ENCODE measurements at regions not wholly inside any gene's neighbourhood (a gene's known extent, or its start where the extent isn't known, plus 50 kb on each side); places are given as distances from the start of the nearest gene placed in this dataset.

GRCh38 chr1:79737193-79737592, 730.7 kb upstream of the ADGRL4 start:
- Mint-ChIP-seq H3K9me3 (peaks cover 3% of the 10 kb centered on the region), H3K4me3 (no peak overlapping the region), H3K27me3 (ENCODE audit: low read depth) (no peaks in the 10 kb centered on the region), H3K36me3 (ENCODE audit: low read depth) (peaks cover 4% of the 10 kb centered on the region), H3K4me1 (peaks cover under 1% of the 10 kb centered on the region), H3K27ac (ENCODE audit: unreplicated experiment) (no peak overlapping the region)
- TF ChIP-seq, protein P1, sequence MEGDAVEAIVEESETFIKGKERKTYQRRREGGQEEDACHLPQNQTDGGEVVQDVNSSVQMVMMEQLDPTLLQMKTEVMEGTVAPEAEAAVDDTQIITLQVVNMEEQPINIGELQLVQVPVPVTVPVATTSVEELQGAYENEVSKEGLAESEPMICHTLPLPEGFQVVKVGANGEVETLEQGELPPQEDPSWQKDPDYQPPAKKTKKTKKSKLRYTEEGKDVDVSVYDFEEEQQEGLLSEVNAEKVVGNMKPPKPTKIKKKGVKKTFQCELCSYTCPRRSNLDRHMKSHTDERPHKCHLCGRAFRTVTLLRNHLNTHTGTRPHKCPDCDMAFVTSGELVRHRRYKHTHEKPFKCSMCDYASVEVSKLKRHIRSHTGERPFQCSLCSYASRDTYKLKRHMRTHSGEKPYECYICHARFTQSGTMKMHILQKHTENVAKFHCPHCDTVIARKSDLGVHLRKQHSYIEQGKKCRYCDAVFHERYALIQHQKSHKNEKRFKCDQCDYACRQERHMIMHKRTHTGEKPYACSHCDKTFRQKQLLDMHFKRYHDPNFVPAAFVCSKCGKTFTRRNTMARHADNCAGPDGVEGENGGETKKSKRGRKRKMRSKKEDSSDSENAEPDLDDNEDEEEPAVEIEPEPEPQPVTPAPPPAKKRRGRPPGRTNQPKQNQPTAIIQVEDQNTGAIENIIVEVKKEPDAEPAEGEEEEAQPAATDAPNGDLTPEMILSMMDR (conservative IDR thresholded peaks at IDR 0.05) = no peak
- no peak for DNase-seq (ENCODE audit: low read depth, low spot score)

DNA sequence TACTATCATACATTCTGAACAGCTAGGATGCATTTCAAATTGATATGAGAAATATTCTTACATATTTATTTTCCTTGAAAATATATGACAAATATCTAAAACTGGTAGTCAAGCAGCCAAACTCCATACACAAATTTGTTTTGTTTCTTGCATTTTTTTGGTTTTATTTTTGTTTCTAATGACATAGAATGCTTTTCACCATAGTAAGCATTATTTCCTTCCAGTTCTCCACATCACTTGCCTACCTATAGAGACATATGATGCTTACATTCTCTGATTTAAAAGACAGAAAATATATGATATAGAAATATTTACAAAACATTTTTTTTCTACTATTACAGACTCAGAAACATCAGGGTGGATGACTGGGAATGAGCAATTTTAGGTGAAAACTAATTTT, 726.4 kb upstream of the ADGRL4 start:
- Mint-ChIP-seq H3K27ac (ENCODE audit: unreplicated experiment) (no peak overlapping the region), H3K4me1 (peaks cover 5% of the 10 kb centered on the region), H3K27me3 (ENCODE audit: low read depth) (no peaks in the 10 kb centered on the region), H3K4me3 (no peak overlapping the region), H3K9me3 (peaks cover 3% of the 10 kb centered on the region), H3K36me3 (ENCODE audit: low read depth) (peaks cover 4% of the 10 kb centered on the region)
- no peak for DNase-seq (ENCODE audit: low read depth, low spot score)
- TF ChIP-seq, protein P1 (conservative IDR thresholded peaks at IDR 0.05) = no peak

GRCh38 chr1:79726911-79727310, 720.4 kb upstream of the ADGRL4 start:
- Mint-ChIP-seq H3K9me3 (no peaks in the 10 kb centered on the region), H3K27me3 (ENCODE audit: low read depth) (no peaks in the 10 kb centered on the region), H3K4me3 (no peak overlapping the region), H3K4me1 (peaks cover 2% of the 10 kb centered on the region), H3K27ac (ENCODE audit: unreplicated experiment) (no peak overlapping the region), H3K36me3 (ENCODE audit: low read depth) (no peaks in the 10 kb centered on the region)
- DNase-seq (ENCODE audit: low read depth, low spot score) = no peak
- TF ChIP-seq, protein P1 (conservative IDR thresholded peaks at IDR 0.05) = no peak

DNA sequence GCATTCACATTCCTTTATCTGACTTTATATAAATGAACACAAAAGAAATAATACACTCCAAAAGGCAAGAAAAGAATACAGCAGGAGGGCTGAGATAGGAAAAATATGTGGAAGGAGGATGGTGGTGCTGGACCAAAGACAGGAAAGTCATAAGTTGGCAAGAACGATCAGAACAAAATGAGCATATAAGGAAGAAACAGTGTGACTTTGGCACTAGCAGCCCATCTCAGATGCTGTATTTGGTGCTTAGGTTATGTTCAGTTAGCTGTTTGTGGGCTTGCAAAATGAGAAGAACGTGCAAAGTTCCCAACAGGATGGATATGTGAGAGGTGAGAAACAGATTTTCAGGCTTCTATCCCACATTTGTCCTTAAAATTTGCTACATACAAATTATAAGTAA, 719.8 kb upstream of the ADGRL4 start:
- TF ChIP-seq, protein P1 (conservative IDR thresholded peaks at IDR 0.05) = no peak
- DNase-seq (ENCODE audit: low read depth, low spot score) = no peak
- no peak overlapping the region for H3K27ac Mint-ChIP-seq (ENCODE audit: unreplicated experiment)
- H3K9me3 Mint-ChIP-seq = no peaks in the 10 kb centered on the region
- no peaks in the 10 kb centered on the region for H3K36me3 Mint-ChIP-seq (ENCODE audit: low read depth)
- no peaks in the 10 kb centered on the region for H3K27me3 Mint-ChIP-seq (ENCODE audit: low read depth)
- H3K4me1 Mint-ChIP-seq = no peaks in the 10 kb centered on the region
- no peak overlapping the region for H3K4me3 Mint-ChIP-seq

DNA sequence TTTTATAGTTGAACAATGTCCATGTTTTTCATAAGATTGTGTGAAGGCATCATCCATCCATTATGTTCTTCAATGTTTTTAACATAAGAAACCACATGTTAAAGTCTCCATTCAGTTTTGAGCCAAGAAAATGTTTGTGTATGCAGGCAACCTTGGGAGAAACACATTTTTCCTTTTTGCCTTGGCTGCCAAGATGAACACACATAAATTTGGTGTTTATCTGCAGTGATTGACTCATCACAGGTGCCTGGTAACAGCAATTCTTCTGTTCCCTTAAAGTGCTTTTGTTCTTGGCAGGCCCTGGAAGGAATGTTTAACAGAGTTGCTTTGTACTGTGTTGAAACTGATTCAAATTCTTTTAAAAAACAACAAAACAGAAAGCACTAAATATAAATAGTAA, 709.9 kb upstream of the ADGRL4 start:
- no peaks in the 10 kb centered on the region for H3K4me1 Mint-ChIP-seq
- H3K27me3 Mint-ChIP-seq (ENCODE audit: low read depth) = no peaks in the 10 kb centered on the region
- peaks cover 13% of the 10 kb centered on the region for H3K9me3 Mint-ChIP-seq
- H3K4me3 Mint-ChIP-seq = no peak overlapping the region
- H3K27ac Mint-ChIP-seq (ENCODE audit: unreplicated experiment) = no peak overlapping the region
- TF ChIP-seq, protein P1 (conservative IDR thresholded peaks at IDR 0.05) = no peak
- DNase-seq (ENCODE audit: low read depth, low spot score) = no peak
- peaks cover 19% of the 10 kb centered on the region for H3K36me3 Mint-ChIP-seq (ENCODE audit: low read depth)

- DNase-seq (ENCODE audit: low read depth, low spot score) = no peak
- peaks cover 15% of the 10 kb centered on the region for H3K36me3 Mint-ChIP-seq (ENCODE audit: low read depth)
- no peak overlapping the region for H3K27ac Mint-ChIP-seq (ENCODE audit: unreplicated experiment)
- H3K27me3 Mint-ChIP-seq (ENCODE audit: low read depth) = no peaks in the 10 kb centered on the region
- H3K4me3 Mint-ChIP-seq = no peak overlapping the region
- H3K9me3 Mint-ChIP-seq = peaks cover 9% of the 10 kb centered on the region
- no peaks in the 10 kb centered on the region for H3K4me1 Mint-ChIP-seq
- TF ChIP-seq, protein P1 (conservative IDR thresholded peaks at IDR 0.05) = no peak
Observed at GRCh38 chr1:79714664-79715063, 708.1 kb upstream of the ADGRL4 start.
